SU-DHL-6 (cell line): ENCODE measurements at regions not wholly inside any gene's neighbourhood (a gene's known extent, or its start where the extent isn't known, plus 50 kb on each side); places are given as distances from the start of the nearest gene placed in this dataset.

Experiments used
- CTCF ChIP-seq: fragments of 200-600 bp; sonication (generic); IDR thresholded peaks from one replicate; pipeline ENCODE4 v1.5.1; 2017; ENCODE audit warnings: antibody characterized with exemption, mild to moderate bottlenecking, low read length, moderate library complexity; ENCODE audit not compliant: insufficient read depth, poor library complexity, severe bottlenecking
- EZH2phosphoT487 ChIP-seq: fragments of 200-600 bp; sonication (generic), shearing (Covaris generic); conservative IDR thresholded peaks from 2 replicates; pipeline ENCODE4 v1.6.1; 2018; ENCODE audit warnings: mild to moderate bottlenecking, antibody characterized with exemption, low read length, moderate library complexity, mixed read lengths

GRCh38 chr2:234683950-234684349 is 187.1 kb upstream of the ARL4C start:
- TF ChIP-seq CTCF (no peak), EZH2phosphoT487 (no peak)
